CD8-positive, alpha-beta memory T cell (primary cell): ENCODE measurements at regions not wholly inside any gene's neighbourhood (a gene's known extent, or its start where the extent isn't known, plus 50 kb on each side); places are given as distances from the start of the nearest gene placed in this dataset.
"Not testable (repeated sequence)": the region's sequence is repeated elsewhere in the genome, so short reads cannot be mapped to it uniquely, and the experiment has no call there.

Source experiments
- CTCF ChIA-PET: fragments of 350-600 bp; sonication (Branson Sonifier 250); formaldehyde crosslinking; loops from one replicate; lab custom pipeline; 2021; ENCODE audit warnings: antibody characterized with exemption; lab: Charles Lee
- POLR2A ChIA-PET: fragments of 350-600 bp; sonication (Branson Sonifier 250); formaldehyde crosslinking; loops from one replicate; lab custom pipeline; 2021; ENCODE audit warnings: antibody characterized with exemption; lab: Charles Lee
- DNase-seq, 5 donors: peaks; one replicate each; pipeline versions ENCODE4 v3.0.0 to v3.0.0-alpha.2; 2020 to 2022; ENCODE audit warnings: mixed read lengths in 1 of 5
- H3K27ac ChIP-seq: one replicate; pipeline ENCODE4 v1.7.0; 2013; ENCODE audit warnings: low read depth, mild to moderate bottlenecking, low read length, moderate library complexity
- H3K27me3 ChIP-seq: 2 replicates; pipeline ENCODE4 v1.7.0; 2013; ENCODE audit warnings: low read length, mild to moderate bottlenecking; ENCODE audit not compliant: insufficient read depth, poor library complexity, severe bottlenecking
- H3K36me3 ChIP-seq: 2 replicates; pipeline ENCODE4 v1.7.0; 2013; ENCODE audit warnings: mild to moderate bottlenecking, low read length, moderate library complexity; ENCODE audit not compliant: insufficient read depth
- H3K4me1 ChIP-seq: 2 replicates; pipeline ENCODE4 v1.7.0; 2013; ENCODE audit warnings: mild to moderate bottlenecking, low read length, moderate library complexity; ENCODE audit not compliant: insufficient read depth
- H3K4me3 ChIP-seq: 2 replicates; pipeline ENCODE4 v1.7.0; 2013; ENCODE audit warnings: mild to moderate bottlenecking, low read length
- H3K9me3 ChIP-seq: 2 replicates; pipeline ENCODE4 v1.7.0; 2013; ENCODE audit warnings: mild to moderate bottlenecking, low read length
- H3K27ac Mint-ChIP-seq, 8 donors: one replicate each; pipeline ENCODE4 v1.8.0; 2020 to 2021; ENCODE audit warnings: mixed read lengths in 8 of 8, mild to moderate bottlenecking in 6 of 8, inconsistent platforms in 3 of 8, moderate library complexity in 3 of 8
- H3K27me3 Mint-ChIP-seq, 2 donors: one replicate each; pipeline ENCODE4 v1.8.0; 2020 to 2021; ENCODE audit warnings: mixed read lengths in 2 of 2, mild to moderate bottlenecking in 1 of 2, moderate library complexity in 1 of 2
- H3K36me3 Mint-ChIP-seq, 3 donors: one replicate each; pipeline ENCODE4 v1.8.0; 2020 to 2021; ENCODE audit warnings: mixed read lengths in 3 of 3, inconsistent platforms in 1 of 3, mild to moderate bottlenecking in 1 of 3
- H3K4me1 Mint-ChIP-seq, 3 donors: one replicate each; pipeline ENCODE4 v1.8.0; 2020 to 2021; ENCODE audit warnings: mixed read lengths in 3 of 3, inconsistent platforms in 1 of 3, mild to moderate bottlenecking in 1 of 3
- H3K4me3 Mint-ChIP-seq, 7 donors: one replicate each; pipeline ENCODE4 v1.8.0; 2020 to 2021; ENCODE audit warnings: mixed read lengths in 7 of 7, mild to moderate bottlenecking in 6 of 7, moderate library complexity in 4 of 7, inconsistent platforms in 2 of 7
- H3K9me3 Mint-ChIP-seq, 5 donors: one replicate each; pipeline ENCODE4 v1.8.0; 2020 to 2022; ENCODE audit warnings: mixed read lengths in 5 of 5, mild to moderate bottlenecking in 3 of 5, moderate library complexity in 2 of 5, inconsistent platforms in 1 of 5

- POLR2A ChIA-PET: no interaction called here
- DNase-seq: no peak
- no peaks in the 10 kb centered on the region for H3K9me3 ChIP-seq
- H3K4me1 ChIP-seq: no peaks in the 10 kb centered on the region
- peaks cover 2 to 11% (median 2%) of the 10 kb centered on the region in 5 donors for H3K9me3 Mint-ChIP-seq
- no peaks in the 10 kb centered on the region for H3K27me3 ChIP-seq
- no peak overlapping the region for H3K4me3 ChIP-seq
- H3K36me3 Mint-ChIP-seq: no peaks in the 10 kb centered on the region
- H3K4me1 Mint-ChIP-seq: no peaks in the 10 kb centered on the region
- no peak overlapping the region for H3K27ac ChIP-seq
- H3K4me3 Mint-ChIP-seq: no peak overlapping the region
- no peak overlapping the region for H3K27ac Mint-ChIP-seq
- CTCF ChIA-PET: no interaction called here
- H3K36me3 ChIP-seq: no peaks in the 10 kb centered on the region
- H3K27me3 Mint-ChIP-seq: no peaks in the 10 kb centered on the region
These were observed 379.2 kb upstream of the ADAMTS5 start for GRCh38 chr21:27346041-27346448.

- H3K4me1 ChIP-seq: no peaks in the 10 kb centered on the region
- no peak overlapping the region for H3K4me3 Mint-ChIP-seq
- no peak for DNase-seq
- H3K9me3 Mint-ChIP-seq: peaks cover 1 to 17% (median 4%) of the 10 kb centered on the region in 5 donors
- H3K4me3 ChIP-seq: no peak overlapping the region
- H3K9me3 ChIP-seq: no peaks in the 10 kb centered on the region
- no peaks in the 10 kb centered on the region for H3K27me3 Mint-ChIP-seq
- no peaks in the 10 kb centered on the region for H3K36me3 ChIP-seq
- H3K27ac ChIP-seq: no peak overlapping the region
- CTCF ChIA-PET: no interaction called here
- H3K27me3 ChIP-seq: no peaks in the 10 kb centered on the region
- no peaks in the 10 kb centered on the region for H3K36me3 Mint-ChIP-seq
- POLR2A ChIA-PET: no interaction called here
- no peak overlapping the region for H3K27ac Mint-ChIP-seq
- no peaks in the 10 kb centered on the region for H3K4me1 Mint-ChIP-seq
These were observed 373.0 kb upstream of the ADAMTS5 start for GRCh38 chr21:27339902-27340301.

GRCh38 chr21:27338007-27338406 is 371.1 kb upstream of the ADAMTS5 start:
- H3K4me1 ChIP-seq, H3K27ac Mint-ChIP-seq, H3K4me3 ChIP-seq, H3K36me3 ChIP-seq, CTCF ChIA-PET, H3K9me3 ChIP-seq, H3K4me1 Mint-ChIP-seq, H3K36me3 Mint-ChIP-seq, H3K27ac ChIP-seq, H3K4me3 Mint-ChIP-seq, H3K27me3 ChIP-seq, POLR2A ChIA-PET, H3K27me3 Mint-ChIP-seq, DNase-seq: not testable (repeated sequence)
- peaks cover 1 to 32% (median 8%) of the 10 kb centered on the region in 5 donors for H3K9me3 Mint-ChIP-seq

GRCh38 chr21:27333096-27333495 is 366.2 kb upstream of the ADAMTS5 start:
- CTCF ChIA-PET: no interaction called here
- POLR2A ChIA-PET: no interaction called here

GRCh38 chr21:27329255-27329851 is 362.5 kb upstream of the ADAMTS5 start:
- H3K9me3 ChIP-seq: no peaks in the 10 kb centered on the region
- Mint-ChIP-seq H3K27ac (no peak overlapping the region), H3K4me1 (no peaks in the 10 kb centered on the region), H3K27me3 (no peaks in the 10 kb centered on the region), H3K36me3 (no peaks in the 10 kb centered on the region), H3K9me3 (peaks cover 0 to 33% (median 9%) of the 10 kb centered on the region in 5 donors), H3K4me3 (no peak overlapping the region)
- ChIA-PET CTCF (no interaction called here), POLR2A (no interaction called here)
- no peaks in the 10 kb centered on the region for H3K4me1 ChIP-seq
- no peak for DNase-seq
- no peak overlapping the region for H3K4me3 ChIP-seq
- no peaks in the 10 kb centered on the region for H3K27me3 ChIP-seq
- H3K36me3 ChIP-seq: no peaks in the 10 kb centered on the region
- no peak overlapping the region for H3K27ac ChIP-seq

More at GRCh38 chr21:27333096-27333495, 366.2 kb upstream of the ADAMTS5 start:
- no peaks in the 10 kb centered on the region for H3K27me3 ChIP-seq
- no peaks in the 10 kb centered on the region for H3K4me1 Mint-ChIP-seq
- no peak overlapping the region for H3K4me3 ChIP-seq
- H3K36me3 Mint-ChIP-seq: no peaks in the 10 kb centered on the region
- H3K27ac ChIP-seq: no peak overlapping the region
- no peak overlapping the region for H3K27ac Mint-ChIP-seq
- no peaks in the 10 kb centered on the region for H3K9me3 ChIP-seq
- H3K4me1 ChIP-seq: no peaks in the 10 kb centered on the region
- peaks cover 3 to 48% (median 11%) of the 10 kb centered on the region in 5 donors for H3K9me3 Mint-ChIP-seq
- no peak overlapping the region for H3K4me3 Mint-ChIP-seq
- no peaks in the 10 kb centered on the region for H3K36me3 ChIP-seq
- no peaks in the 10 kb centered on the region for H3K27me3 Mint-ChIP-seq
- no peak for DNase-seq

GRCh38 chr21:27326301-27326700 is 359.4 kb upstream of the ADAMTS5 start:
- ChIA-PET CTCF (no interaction called here), POLR2A (no interaction called here)
- no peak overlapping the region for H3K4me3 Mint-ChIP-seq

GRCh38 chr21:27323331-27323730 is 356.4 kb upstream of the ADAMTS5 start:
- Mint-ChIP-seq H3K36me3 (no peaks in the 10 kb centered on the region), H3K4me3 (no peak overlapping the region), H3K4me1 (no peaks in the 10 kb centered on the region), H3K9me3 (peaks cover 0 to 8% (median 5%) of the 10 kb centered on the region in 5 donors), H3K27ac (no peak overlapping the region), H3K27me3 (no peaks in the 10 kb centered on the region)
- Histone ChIP-seq H3K36me3 (no peaks in the 10 kb centered on the region), H3K4me3 (no peak overlapping the region), H3K9me3 (no peaks in the 10 kb centered on the region), H3K27me3 (no peaks in the 10 kb centered on the region), H3K4me1 (no peaks in the 10 kb centered on the region), H3K27ac (no peak overlapping the region)
- ChIA-PET CTCF (no interaction called here), POLR2A (no interaction called here)
- DNase-seq: no peak

More at GRCh38 chr21:27326301-27326700, 359.4 kb upstream of the ADAMTS5 start:
- no peaks in the 10 kb centered on the region for H3K27me3 Mint-ChIP-seq
- Histone ChIP-seq H3K27ac (no peak overlapping the region), H3K9me3 (no peaks in the 10 kb centered on the region), H3K4me3 (no peak overlapping the region), H3K27me3 (no peaks in the 10 kb centered on the region), H3K4me1 (no peaks in the 10 kb centered on the region), H3K36me3 (no peaks in the 10 kb centered on the region)
- H3K27ac Mint-ChIP-seq: no peak overlapping the region
- no peaks in the 10 kb centered on the region for H3K36me3 Mint-ChIP-seq
- H3K9me3 Mint-ChIP-seq: peaks cover 5 to 8% (median 5%) of the 10 kb centered on the region in 5 donors
- no peaks in the 10 kb centered on the region for H3K4me1 Mint-ChIP-seq
- DNase-seq: no peak

GRCh38 chr21:27321791-27322190 is 354.9 kb upstream of the ADAMTS5 start:
- Mint-ChIP-seq H3K36me3 (no peaks in the 10 kb centered on the region), H3K9me3 (peaks cover 0 to 8% (median 5%) of the 10 kb centered on the region in 5 donors), H3K4me3 (no peak overlapping the region), H3K27me3 (no peaks in the 10 kb centered on the region), H3K27ac (no peak overlapping the region), H3K4me1 (no peaks in the 10 kb centered on the region)
- POLR2A ChIA-PET: no interaction called here
- no peak for DNase-seq
- no peak overlapping the region for H3K27ac ChIP-seq
- H3K9me3 ChIP-seq: no peaks in the 10 kb centered on the region
- CTCF ChIA-PET: no interaction called here
- H3K4me1 ChIP-seq: no peaks in the 10 kb centered on the region
- H3K36me3 ChIP-seq: no peaks in the 10 kb centered on the region
- H3K4me3 ChIP-seq: no peak overlapping the region
- no peaks in the 10 kb centered on the region for H3K27me3 ChIP-seq
